ENCODE measurements at regions not wholly inside any gene's neighbourhood (a gene's known extent, or its start where the extent isn't known, plus 50 kb on each side); places are given as distances from the start of the nearest gene placed in this dataset.

- Mint-ChIP-seq H3K27ac (ENCODE audit: unreplicated experiment) (no peak overlapping the region), H3K9me3 (ENCODE audit: unreplicated experiment) (peaks cover 10% of the 10 kb centered on the region), H3K4me3 (ENCODE audit: unreplicated experiment) (no peak overlapping the region), H3K4me1 (ENCODE audit: unreplicated experiment) (peaks cover 8% of the 10 kb centered on the region), H3K27me3 (ENCODE audit: unreplicated experiment) (no peaks in the 10 kb centered on the region), H3K36me3 (ENCODE audit: unreplicated experiment) (no peaks in the 10 kb centered on the region)
- TF ChIP-seq CTCF (IDR thresholded peaks at IDR 0.05): no peak
- no peak for DNase-seq (ENCODE audit: extremely low spot score, unreplicated experiment)
These were observed 95.0 kb downstream of the DUSP6 start for GRCh38 chr12:89257340-89257739.

GRCh38 chr12:89256060-89256459 lies 96.2 kb downstream of the DUSP6 start:
- Mint-ChIP-seq H3K4me3 (ENCODE audit: unreplicated experiment) (no peak overlapping the region), H3K36me3 (ENCODE audit: unreplicated experiment) (no peaks in the 10 kb centered on the region), H3K27me3 (ENCODE audit: unreplicated experiment) (no peaks in the 10 kb centered on the region), H3K27ac (ENCODE audit: unreplicated experiment) (no peak overlapping the region), H3K4me1 (ENCODE audit: unreplicated experiment) (peaks cover 9% of the 10 kb centered on the region), H3K9me3 (ENCODE audit: unreplicated experiment) (peaks cover 10% of the 10 kb centered on the region)
- DNase-seq (ENCODE audit: extremely low spot score, unreplicated experiment): no peak
- no peak for TF ChIP-seq CTCF (IDR thresholded peaks at IDR 0.05)

- H3K4me3 Mint-ChIP-seq (ENCODE audit: unreplicated experiment): no peak overlapping the region
- no peaks in the 10 kb centered on the region for H3K36me3 Mint-ChIP-seq (ENCODE audit: unreplicated experiment)
- peaks cover 9% of the 10 kb centered on the region for H3K4me1 Mint-ChIP-seq (ENCODE audit: unreplicated experiment)
- DNase-seq (ENCODE audit: extremely low spot score, unreplicated experiment): no peak
- no peak overlapping the region for H3K27ac Mint-ChIP-seq (ENCODE audit: unreplicated experiment)
- no peak for TF ChIP-seq CTCF (IDR thresholded peaks at IDR 0.05)
- H3K27me3 Mint-ChIP-seq (ENCODE audit: unreplicated experiment): no peaks in the 10 kb centered on the region
- peaks cover 5% of the 10 kb centered on the region for H3K9me3 Mint-ChIP-seq (ENCODE audit: unreplicated experiment)
These were observed 98.8 kb downstream of the DUSP6 start for GRCh38 chr12:89253488-89253887.

GRCh38 chr12:89252284-89252683 lies 100.0 kb downstream of the DUSP6 start:
- Mint-ChIP-seq H3K36me3 (ENCODE audit: unreplicated experiment) (no peaks in the 10 kb centered on the region), H3K9me3 (ENCODE audit: unreplicated experiment) (no peaks in the 10 kb centered on the region), H3K27me3 (ENCODE audit: unreplicated experiment) (no peaks in the 10 kb centered on the region), H3K4me1 (ENCODE audit: unreplicated experiment) (peaks cover 13% of the 10 kb centered on the region), H3K4me3 (ENCODE audit: unreplicated experiment) (no peak overlapping the region), H3K27ac (ENCODE audit: unreplicated experiment) (no peak overlapping the region)
- DNase-seq (ENCODE audit: extremely low spot score, unreplicated experiment): no peak
- no peak for TF ChIP-seq CTCF (IDR thresholded peaks at IDR 0.05)

GRCh38 chr12:89251342-89252271 lies 100.7 kb downstream of the DUSP6 start:
- Mint-ChIP-seq H3K36me3 (ENCODE audit: unreplicated experiment) (no peaks in the 10 kb centered on the region), H3K4me3 (ENCODE audit: unreplicated experiment) (no peak overlapping the region), H3K27me3 (ENCODE audit: unreplicated experiment) (no peaks in the 10 kb centered on the region), H3K4me1 (ENCODE audit: unreplicated experiment) (peaks cover 13% of the 10 kb centered on the region), H3K27ac (ENCODE audit: unreplicated experiment) (no peak overlapping the region), H3K9me3 (ENCODE audit: unreplicated experiment) (no peaks in the 10 kb centered on the region)
- DNase-seq (ENCODE audit: extremely low spot score, unreplicated experiment): no peak
- no peak for TF ChIP-seq CTCF (IDR thresholded peaks at IDR 0.05)
